Ecto neural progenitor cell (in vitro differentiated cells): ENCODE measurements at regions not wholly inside any gene's neighbourhood (a gene's known extent, or its start where the extent isn't known, plus 50 kb on each side); places are given as distances from the start of the nearest gene placed in this dataset.

Experiments
- DNase-seq: peaks from one replicate; pipeline ENCODE4 v3.0.0-alpha.2; 2018; ENCODE audit warnings: low spot score

- DNase-seq = no peak
Observed at GRCh38 chr10:5310914-5311313, 53.9 kb upstream of the UCN3 start.

GRCh38 chr10:5311617-5312016 lies 53.1 kb upstream of the UCN3 start:
- no peak for DNase-seq

- DNase-seq = no peak
Observed at GRCh38 chr10:5314840-5315239, 49.9 kb upstream of the UCN3 start.
